ENCODE measurements at regions not wholly inside any gene's neighbourhood (a gene's known extent, or its start where the extent isn't known, plus 50 kb on each side); places are given as distances from the start of the nearest gene placed in this dataset.
"Not testable (repeated sequence)": the region's sequence is repeated elsewhere in the genome, so short reads cannot be mapped to it uniquely, and the experiment has no call there.

GRCh38 chr4:122100508-122100907 lies 51.6 kb upstream of the BLTP1 start:
- DNase-seq (ENCODE audit: low read depth in 2 of 2) = no peak

- no peak for DNase-seq (ENCODE audit: low read depth in 2 of 2)
Measured at GRCh38 chr4:122099896-122100295, 52.2 kb upstream of the BLTP1 start.

- no peak for DNase-seq (ENCODE audit: low read depth in 2 of 2)
Measured at GRCh38 chr4:122091836-122092405, 60.2 kb upstream of the BLTP1 start.

GRCh38 chr4:122091397-122091796 lies 60.7 kb upstream of the BLTP1 start:
- no peak for DNase-seq (ENCODE audit: low read depth in 2 of 2)

GRCh38 chr4:122090989-122091388 lies 61.1 kb upstream of the BLTP1 start:
- no peak for DNase-seq (ENCODE audit: low read depth in 2 of 2)

- DNase-seq (ENCODE audit: low read depth in 2 of 2) = no peak
Measured at GRCh38 chr4:122086338-122087065, 65.6 kb upstream of the BLTP1 start.

- no peak for DNase-seq (ENCODE audit: low read depth in 2 of 2)
Measured at GRCh38 chr4:122083989-122084388, 68.1 kb upstream of the BLTP1 start.

GRCh38 chr4:122083351-122083750 lies 68.8 kb upstream of the BLTP1 start:
- no peak for DNase-seq (ENCODE audit: low read depth in 2 of 2)

GRCh38 chr4:122082661-122083060 lies 69.5 kb upstream of the BLTP1 start:
- no peak for DNase-seq (ENCODE audit: low read depth in 2 of 2)

- not testable (repeated sequence) for DNase-seq (ENCODE audit: low read depth in 2 of 2)
Measured at GRCh38 chr4:122077653-122078052, 74.5 kb upstream of the BLTP1 start.

- not testable (repeated sequence) for DNase-seq (ENCODE audit: low read depth in 2 of 2)
Measured at GRCh38 chr4:122076835-122077234, 75.3 kb upstream of the BLTP1 start.

GRCh38 chr4:122073615-122074014 lies 78.5 kb upstream of the BLTP1 start:
- no peak for DNase-seq (ENCODE audit: low read depth in 2 of 2)

- DNase-seq (ENCODE audit: low read depth in 2 of 2) = no peak
Measured at GRCh38 chr4:122065915-122066314, 86.2 kb upstream of the BLTP1 start.

GRCh38 chr4:122065149-122065548 lies 87.0 kb upstream of the BLTP1 start:
- DNase-seq (ENCODE audit: low read depth in 2 of 2) = no peak

- no peak for DNase-seq (ENCODE audit: low read depth in 2 of 2)
Measured at GRCh38 chr4:122053186-122053585, 98.9 kb upstream of the BLTP1 start.

- DNase-seq (ENCODE audit: low read depth in 2 of 2) = no peak
Measured at GRCh38 chr4:122052677-122053076, 99.5 kb upstream of the BLTP1 start.

- no peak for DNase-seq (ENCODE audit: low read depth in 2 of 2)
Measured at GRCh38 chr4:122050841-122051240, 99.0 kb upstream of the TRPC3 start.

- DNase-seq (ENCODE audit: low read depth in 2 of 2) = no peak
Measured at GRCh38 chr4:122047456-122048425, 95.9 kb upstream of the TRPC3 start.

- no peak for DNase-seq (ENCODE audit: low read depth in 2 of 2)
Measured at GRCh38 chr4:122046255-122046654, 94.4 kb upstream of the TRPC3 start.

GRCh38 chr4:122045533-122045932 lies 93.7 kb upstream of the TRPC3 start:
- no peak for DNase-seq (ENCODE audit: low read depth in 2 of 2)

GRCh38 chr4:122044501-122044900 lies 92.6 kb upstream of the TRPC3 start:
- no peak for DNase-seq (ENCODE audit: low read depth in 2 of 2)

- no peak for DNase-seq (ENCODE audit: low read depth in 2 of 2)
Measured at GRCh38 chr4:122041312-122041711, 89.5 kb upstream of the TRPC3 start.

GRCh38 chr4:122038896-122039295 lies 87.0 kb upstream of the TRPC3 start:
- no peak for DNase-seq (ENCODE audit: low read depth in 2 of 2)

All from stimulated activated CD8-positive, alpha-beta memory T cell treated with anti-CD3 and anti-CD28 coated beads, Interleukin-15, amount 100 ng/mL, for 48 hours (primary cell).